ENCODE measurements at regions not wholly inside any gene's neighbourhood (a gene's known extent, or its start where the extent isn't known, plus 50 kb on each side); places are given as distances from the start of the nearest gene placed in this dataset.

DNA sequence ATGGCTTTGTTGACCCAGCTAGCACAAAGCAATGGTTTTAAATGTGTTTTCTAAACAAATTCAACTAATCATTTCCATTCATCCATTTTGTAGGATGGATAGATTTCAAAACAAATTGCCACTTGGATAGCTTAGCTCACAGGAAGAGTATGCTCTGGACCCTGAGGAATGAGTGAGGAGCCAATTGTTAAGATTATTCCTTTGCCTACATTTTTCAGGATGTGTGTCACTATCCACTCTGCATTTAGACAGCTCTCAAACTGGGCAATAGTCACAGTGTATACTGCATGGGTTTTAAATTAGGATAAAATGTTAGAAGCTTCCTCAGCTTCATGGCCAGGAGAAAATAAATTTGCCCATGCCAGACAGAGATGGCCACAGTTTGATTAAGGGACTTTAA is 605.6 kb upstream of the TEX47 start:
- Histone ChIP-seq H3K27ac (replicated peaks in 1 of 4) (no peak overlapping the region), H3K9me3 (no peaks in the 10 kb centered on the region), H3K27me3 (no peaks in the 10 kb centered on the region), H3K36me3 (no peaks in the 10 kb centered on the region), H3K4me3 (no peak overlapping the region), H3K4me1 (peaks cover 0 to 8% (median 0%) of the 10 kb centered on the region in 4 donors)
- no peak for DNase-seq (ENCODE audit: extremely low spot score)
- TF ChIP-seq, protein P1, sequence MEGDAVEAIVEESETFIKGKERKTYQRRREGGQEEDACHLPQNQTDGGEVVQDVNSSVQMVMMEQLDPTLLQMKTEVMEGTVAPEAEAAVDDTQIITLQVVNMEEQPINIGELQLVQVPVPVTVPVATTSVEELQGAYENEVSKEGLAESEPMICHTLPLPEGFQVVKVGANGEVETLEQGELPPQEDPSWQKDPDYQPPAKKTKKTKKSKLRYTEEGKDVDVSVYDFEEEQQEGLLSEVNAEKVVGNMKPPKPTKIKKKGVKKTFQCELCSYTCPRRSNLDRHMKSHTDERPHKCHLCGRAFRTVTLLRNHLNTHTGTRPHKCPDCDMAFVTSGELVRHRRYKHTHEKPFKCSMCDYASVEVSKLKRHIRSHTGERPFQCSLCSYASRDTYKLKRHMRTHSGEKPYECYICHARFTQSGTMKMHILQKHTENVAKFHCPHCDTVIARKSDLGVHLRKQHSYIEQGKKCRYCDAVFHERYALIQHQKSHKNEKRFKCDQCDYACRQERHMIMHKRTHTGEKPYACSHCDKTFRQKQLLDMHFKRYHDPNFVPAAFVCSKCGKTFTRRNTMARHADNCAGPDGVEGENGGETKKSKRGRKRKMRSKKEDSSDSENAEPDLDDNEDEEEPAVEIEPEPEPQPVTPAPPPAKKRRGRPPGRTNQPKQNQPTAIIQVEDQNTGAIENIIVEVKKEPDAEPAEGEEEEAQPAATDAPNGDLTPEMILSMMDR (IDR thresholded peaks at IDR 0.05) = no peak
- no peak for TF ChIP-seq POLR2AphosphoS5 (IDR thresholded peaks at IDR 0.05)
- no peak for TF ChIP-seq EP300 (IDR thresholded peaks at IDR 0.05)
- no peak for TF ChIP-seq POLR2A (IDR thresholded peaks at IDR 0.05; ENCODE audit: low read depth)
- intact Hi-C loops (cut with DNase I) = no loop called here

DNA sequence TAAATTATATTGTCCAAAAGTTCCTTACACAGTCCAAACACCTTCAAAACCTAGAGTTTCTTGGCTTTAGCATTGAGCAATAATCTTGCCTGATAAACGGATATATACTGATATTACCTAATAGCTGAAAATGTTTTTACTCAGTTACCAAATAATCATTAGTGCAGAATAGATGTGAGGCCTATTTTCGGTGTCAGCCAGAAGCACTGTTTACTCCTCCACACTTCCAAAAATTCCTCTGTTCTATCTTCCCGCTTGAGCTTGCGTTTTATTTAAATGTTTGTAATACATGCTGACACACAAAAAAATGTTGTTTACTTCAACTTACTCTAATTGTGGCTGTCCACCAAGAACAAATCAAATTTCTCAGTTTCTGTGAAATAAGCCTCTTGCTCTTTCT is 606.2 kb upstream of the TEX47 start:
- no peak overlapping the region for H3K27ac ChIP-seq (replicated peaks in 1 of 4)
- no peaks in the 10 kb centered on the region for H3K27me3 ChIP-seq
- H3K9me3 ChIP-seq = no peaks in the 10 kb centered on the region
- WGBS = 34% methylated on average over 4 of the region's 4 CpGs
- H3K4me3 ChIP-seq = no peak overlapping the region
- intact Hi-C loops (cut with DNase I) = no loop called here
- peaks cover 0 to 8% (median 0%) of the 10 kb centered on the region in 4 donors for H3K4me1 ChIP-seq
- TF ChIP-seq EP300 (IDR thresholded peaks at IDR 0.05) (no peak), POLR2A (IDR thresholded peaks at IDR 0.05; ENCODE audit: low read depth) (no peak), POLR2AphosphoS5 (IDR thresholded peaks at IDR 0.05) (no peak)
- TF ChIP-seq, protein P1 (IDR thresholded peaks at IDR 0.05) = no peak
- no peaks in the 10 kb centered on the region for H3K36me3 ChIP-seq
- no peak for DNase-seq (ENCODE audit: extremely low spot score)

DNA sequence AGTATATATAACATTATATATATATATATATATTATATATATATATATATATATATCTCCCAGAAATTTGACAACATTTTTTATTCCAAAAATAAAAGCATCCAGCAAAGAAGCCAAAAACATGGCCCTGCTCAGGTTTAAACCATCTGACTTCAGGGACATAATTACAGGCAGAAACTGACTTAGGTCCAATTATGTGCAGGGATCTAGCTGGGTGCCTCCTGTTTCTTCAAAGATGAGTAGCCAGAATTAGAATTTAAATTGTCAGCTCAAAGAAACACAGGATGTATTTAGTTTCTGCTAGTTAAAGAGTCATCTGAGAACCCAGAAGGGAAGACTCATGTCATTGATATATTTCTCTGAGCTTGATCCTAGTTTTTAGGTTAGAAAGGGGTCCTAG is 656.4 kb upstream of the TEX47 start:
- no peak overlapping the region for H3K27ac ChIP-seq (replicated peaks in 1 of 4)
- no peaks in the 10 kb centered on the region for H3K36me3 ChIP-seq
- intact Hi-C loops (cut with DNase I) = no loop called here
- H3K4me1 ChIP-seq = no peaks in the 10 kb centered on the region
- no peak overlapping the region for H3K4me3 ChIP-seq
- no peaks in the 10 kb centered on the region for H3K27me3 ChIP-seq
- TF ChIP-seq, protein P1 (IDR thresholded peaks at IDR 0.05) = no peak
- TF ChIP-seq POLR2A (IDR thresholded peaks at IDR 0.05; ENCODE audit: low read depth) (no peak), POLR2AphosphoS5 (IDR thresholded peaks at IDR 0.05) (no peak), EP300 (IDR thresholded peaks at IDR 0.05) (no peak)
- no peak for DNase-seq (ENCODE audit: extremely low spot score)
- H3K9me3 ChIP-seq = no peaks in the 10 kb centered on the region

DNA sequence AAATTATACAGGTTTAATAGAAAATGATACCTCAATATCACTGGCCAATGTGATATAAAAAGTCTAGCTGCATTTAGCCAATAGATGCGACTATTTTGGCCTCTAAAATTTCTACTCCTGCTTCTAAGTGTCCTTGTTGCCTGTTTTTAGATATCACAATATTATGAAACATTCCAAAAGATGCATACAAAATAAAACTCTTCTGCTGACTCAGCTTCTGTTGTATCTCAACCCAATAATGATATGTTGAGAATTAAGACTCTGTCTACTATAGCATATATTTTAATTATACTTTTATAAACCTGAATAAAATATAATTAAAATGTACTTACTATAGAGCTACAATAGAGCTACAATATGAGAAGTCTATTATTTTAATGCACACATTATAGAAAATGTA is 661.0 kb upstream of the TEX47 start:
- H3K27ac ChIP-seq (replicated peaks in 1 of 4) = no peak overlapping the region
- no peak for DNase-seq (ENCODE audit: extremely low spot score)
- intact Hi-C loops (cut with DNase I) = no loop called here
- TF ChIP-seq, protein P1 (IDR thresholded peaks at IDR 0.05) = no peak
- TF ChIP-seq POLR2A (IDR thresholded peaks at IDR 0.05; ENCODE audit: low read depth) = no peak
- H3K36me3 ChIP-seq = no peaks in the 10 kb centered on the region
- 78% methylated on average over 1 of the region's 1 CpG for WGBS
- H3K27me3 ChIP-seq = no peaks in the 10 kb centered on the region
- H3K9me3 ChIP-seq = no peaks in the 10 kb centered on the region
- no peaks in the 10 kb centered on the region for H3K4me1 ChIP-seq
- no peak overlapping the region for H3K4me3 ChIP-seq

DNA sequence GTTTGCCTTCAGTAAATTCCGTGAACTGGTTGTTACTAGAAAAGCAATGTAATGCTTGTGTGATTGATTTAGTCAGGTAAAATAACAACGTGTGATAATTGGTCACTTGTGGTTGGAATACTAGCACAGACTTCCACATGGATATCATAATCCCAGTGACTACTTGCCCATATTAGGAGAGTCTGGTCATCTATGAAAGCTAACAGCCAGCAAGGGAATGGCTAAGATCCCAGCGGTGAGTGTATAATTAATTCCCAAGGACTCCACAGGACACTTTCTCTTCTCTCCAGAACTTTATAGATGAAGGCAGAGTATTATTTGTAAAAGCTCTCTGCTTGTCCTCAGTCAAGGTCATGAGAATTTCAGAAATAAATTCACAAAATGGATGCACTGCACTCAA is 662.6 kb upstream of the TEX47 start:
- Histone ChIP-seq H3K9me3 (no peaks in the 10 kb centered on the region), H3K27me3 (no peaks in the 10 kb centered on the region), H3K36me3 (no peaks in the 10 kb centered on the region), H3K4me3 (no peak overlapping the region), H3K27ac (replicated peaks in 1 of 4) (no peak overlapping the region), H3K4me1 (no peaks in the 10 kb centered on the region)
- WGBS = 74% methylated on average over 3 of the region's 3 CpGs
- TF ChIP-seq, protein P1 (IDR thresholded peaks at IDR 0.05) = no peak
- no peak for TF ChIP-seq EP300 (IDR thresholded peaks at IDR 0.05)
- no peak for TF ChIP-seq POLR2AphosphoS5 (IDR thresholded peaks at IDR 0.05)
- TF ChIP-seq POLR2A (IDR thresholded peaks at IDR 0.05; ENCODE audit: low read depth) = no peak
- intact Hi-C loops (cut with DNase I) = no loop called here
- DNase-seq (ENCODE audit: extremely low spot score) = no peak

Measured in esophagus muscularis mucosa (tissue), 4 donors.